ENCODE measurements at regions not wholly inside any gene's neighbourhood (a gene's known extent, or its start where the extent isn't known, plus 50 kb on each side); places are given as distances from the start of the nearest gene placed in this dataset.

DNA sequence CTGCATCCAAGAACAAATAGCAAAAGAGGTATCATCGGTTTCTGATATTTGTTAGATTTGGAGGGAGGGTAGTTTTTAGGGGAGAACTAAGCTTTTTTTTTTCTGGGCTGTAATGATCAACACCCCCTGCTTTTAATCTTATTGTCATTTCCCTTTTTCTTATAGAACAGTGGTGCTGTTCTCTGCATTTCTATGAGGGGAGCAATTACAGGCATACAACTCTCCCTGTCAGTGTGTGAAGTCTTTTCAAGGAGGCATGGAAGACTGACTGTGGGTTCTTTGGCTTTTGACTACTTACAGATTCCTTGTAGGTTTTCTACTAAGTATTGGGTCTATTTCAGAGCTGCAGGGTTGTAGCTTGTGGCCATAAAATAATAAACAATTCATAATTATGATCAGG is 632.3 kb downstream of the TFAP2B start (continued):
- no peak for TF ChIP-seq GLIS1 (tag by site-specific recombination; IDR thresholded peaks at IDR 0.05)
- no peak for TF ChIP-seq ZBTB20 (tag by site-specific recombination; IDR thresholded peaks at IDR 0.05)
- TF ChIP-seq TRIM28 (IDR thresholded peaks at IDR 0.05; ENCODE audit: borderline replicate concordance, low read length) = no peak

DNA sequence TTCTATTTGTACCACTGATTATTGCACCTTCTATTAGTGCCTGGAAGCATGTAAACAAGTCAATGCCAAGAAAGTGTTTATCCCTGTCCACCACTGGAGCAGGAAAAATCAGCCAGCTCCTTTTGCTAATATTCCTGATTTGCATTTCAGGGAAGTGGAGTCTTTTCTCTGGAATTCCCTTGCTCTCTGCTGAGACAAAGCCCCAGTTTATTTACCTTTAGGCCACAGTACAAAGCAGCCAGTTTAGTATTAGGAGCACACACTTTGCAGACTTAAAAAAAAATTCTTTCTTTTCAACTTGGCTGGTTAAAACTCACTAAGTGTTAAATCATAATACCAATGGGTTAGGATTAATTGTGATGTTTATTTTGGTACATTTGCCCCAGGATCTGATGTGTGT is 631.1 kb downstream of the PKHD1 start:
- no peaks in the 10 kb centered on the region for H3K4me1 ChIP-seq (ENCODE audit: control insufficient read depth, insufficient read depth, low read length)
- CTCF ChIA-PET = no interaction called here
- no peak overlapping the region for H3K4me3 ChIP-seq (ENCODE audit: low read depth, low read length)
- TF ChIP-seq KLF16 (tag by site-specific recombination; IDR thresholded peaks at IDR 0.05) (no peak), ZNF423 (tag by site-specific recombination; IDR thresholded peaks at IDR 0.05) (no peak), ZNF561 (tag by site-specific recombination; IDR thresholded peaks at IDR 0.05; ENCODE audit: borderline replicate concordance) (no peak), SETDB1 (IDR thresholded peaks at IDR 0.05; ENCODE audit: insufficient read length, low read length) (no peak), ZNF239 (tag by site-specific recombination; IDR thresholded peaks at IDR 0.05) (no peak), HOXC10 (CRISPR knock-in tag; IDR thresholded peaks at IDR 0.05) (no peak)
- TF ChIP-seq, protein P1, sequence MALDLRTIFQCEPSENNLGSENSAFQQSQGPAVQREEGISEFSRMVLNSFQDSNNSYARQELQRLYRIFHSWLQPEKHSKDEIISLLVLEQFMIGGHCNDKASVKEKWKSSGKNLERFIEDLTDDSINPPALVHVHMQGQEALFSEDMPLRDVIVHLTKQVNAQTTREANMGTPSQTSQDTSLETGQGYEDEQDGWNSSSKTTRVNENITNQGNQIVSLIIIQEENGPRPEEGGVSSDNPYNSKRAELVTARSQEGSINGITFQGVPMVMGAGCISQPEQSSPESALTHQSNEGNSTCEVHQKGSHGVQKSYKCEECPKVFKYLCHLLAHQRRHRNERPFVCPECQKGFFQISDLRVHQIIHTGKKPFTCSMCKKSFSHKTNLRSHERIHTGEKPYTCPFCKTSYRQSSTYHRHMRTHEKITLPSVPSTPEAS (tag by site-specific recombination; IDR thresholded peaks at IDR 0.05) = no peak
- TF ChIP-seq, protein P2, sequence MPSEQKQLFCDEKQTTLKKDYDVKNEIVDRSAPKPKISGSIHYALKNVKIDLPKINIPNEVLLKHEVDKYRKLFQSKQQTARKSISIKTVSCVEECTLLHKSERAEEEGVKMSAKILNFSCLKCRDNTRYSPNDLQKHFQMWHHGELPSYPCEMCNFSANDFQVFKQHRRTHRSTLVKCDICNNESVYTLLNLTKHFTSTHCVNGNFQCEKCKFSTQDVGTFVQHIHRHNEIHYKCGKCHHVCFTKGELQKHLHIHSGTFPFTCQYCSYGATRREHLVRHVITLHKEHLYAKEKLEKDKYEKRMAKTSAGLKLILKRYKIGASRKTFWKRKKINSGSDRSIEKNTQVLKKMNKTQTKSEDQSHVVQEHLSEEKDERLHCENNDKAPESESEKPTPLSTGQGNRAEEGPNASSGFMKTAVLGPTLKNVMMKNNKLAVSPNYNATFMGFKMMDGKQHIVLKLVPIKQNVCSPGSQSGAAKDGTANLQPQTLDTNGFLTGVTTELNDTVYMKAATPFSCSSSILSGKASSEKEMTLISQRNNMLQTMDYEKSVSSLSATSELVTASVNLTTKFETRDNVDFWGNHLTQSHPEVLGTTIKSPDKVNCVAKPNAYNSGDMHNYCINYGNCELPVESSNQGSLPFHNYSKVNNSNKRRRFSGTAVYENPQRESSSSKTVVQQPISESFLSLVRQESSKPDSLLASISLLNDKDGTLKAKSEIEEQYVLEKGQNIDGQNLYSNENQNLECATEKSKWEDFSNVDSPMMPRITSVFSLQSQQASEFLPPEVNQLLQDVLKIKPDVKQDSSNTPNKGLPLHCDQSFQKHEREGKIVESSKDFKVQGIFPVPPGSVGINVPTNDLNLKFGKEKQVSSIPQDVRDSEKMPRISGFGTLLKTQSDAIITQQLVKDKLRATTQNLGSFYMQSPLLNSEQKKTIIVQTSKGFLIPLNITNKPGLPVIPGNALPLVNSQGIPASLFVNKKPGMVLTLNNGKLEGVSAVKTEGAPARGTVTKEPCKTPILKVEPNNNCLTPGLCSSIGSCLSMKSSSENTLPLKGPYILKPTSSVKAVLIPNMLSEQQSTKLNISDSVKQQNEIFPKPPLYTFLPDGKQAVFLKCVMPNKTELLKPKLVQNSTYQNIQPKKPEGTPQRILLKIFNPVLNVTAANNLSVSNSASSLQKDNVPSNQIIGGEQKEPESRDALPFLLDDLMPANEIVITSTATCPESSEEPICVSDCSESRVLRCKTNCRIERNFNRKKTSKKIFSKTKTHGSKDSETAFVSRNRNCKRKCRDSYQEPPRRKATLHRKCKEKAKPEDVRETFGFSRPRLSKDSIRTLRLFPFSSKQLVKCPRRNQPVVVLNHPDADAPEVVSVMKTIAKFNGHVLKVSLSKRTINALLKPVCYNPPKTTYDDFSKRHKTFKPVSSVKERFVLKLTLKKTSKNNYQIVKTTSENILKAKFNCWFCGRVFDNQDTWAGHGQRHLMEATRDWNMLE (tag by site-specific recombination; conservative IDR thresholded peaks at IDR 0.05; ENCODE audit: low read depth) = no peak
- H3K27ac ChIP-seq (ENCODE audit: extremely low read depth, low read depth, low read length) = no peak overlapping the region
- POLR2A ChIA-PET = no interaction called here
- no peaks in the 10 kb centered on the region for H3K9me3 ChIP-seq (ENCODE audit: control insufficient read depth, insufficient read depth, low read depth, low read length)
- H3K36me3 ChIP-seq (ENCODE audit: control insufficient read depth in 2 of 2, insufficient read depth in 1 of 2, low read length in 2 of 2) = no peaks in the 10 kb centered on the region

GRCh38 chr6:51459958-51460357 is 627.5 kb downstream of the PKHD1 start:
- H3K4me1 ChIP-seq (ENCODE audit: control insufficient read depth, insufficient read depth, low read length) = no peaks in the 10 kb centered on the region
- no peaks in the 10 kb centered on the region for H3K36me3 ChIP-seq (ENCODE audit: control insufficient read depth in 2 of 2, insufficient read depth in 1 of 2, low read length in 2 of 2)
- no peak overlapping the region for H3K4me3 ChIP-seq (ENCODE audit: low read depth, low read length)
- no peaks in the 10 kb centered on the region for H3K9me3 ChIP-seq (ENCODE audit: control insufficient read depth, insufficient read depth, low read depth, low read length)
- TF ChIP-seq SCRT2 (tag by site-specific recombination; IDR thresholded peaks at IDR 0.05) (no peak), KLF7 (tag by site-specific recombination; IDR thresholded peaks at IDR 0.05; ENCODE audit: borderline replicate concordance) (no peak), ZNF391 (tag by site-specific recombination; IDR thresholded peaks at IDR 0.05; ENCODE audit: borderline replicate concordance, low read depth) (no peak), ZNF776 (tag by site-specific recombination; IDR thresholded peaks at IDR 0.05; ENCODE audit: borderline replicate concordance) (no peak), ZNF133 (tag by site-specific recombination; IDR thresholded peaks at IDR 0.05) (no peak), ZNF473 (tag by site-specific recombination; IDR thresholded peaks at IDR 0.05) (no peak), HOXD13 (CRISPR knock-in tag; IDR thresholded peaks at IDR 0.05; ENCODE audit: borderline replicate concordance) (no peak), HOXC10 (CRISPR knock-in tag; IDR thresholded peaks at IDR 0.05) (no peak), ZIC2 (tag by site-specific recombination; IDR thresholded peaks at IDR 0.05) (no peak)
- TF ChIP-seq, protein P3, sequence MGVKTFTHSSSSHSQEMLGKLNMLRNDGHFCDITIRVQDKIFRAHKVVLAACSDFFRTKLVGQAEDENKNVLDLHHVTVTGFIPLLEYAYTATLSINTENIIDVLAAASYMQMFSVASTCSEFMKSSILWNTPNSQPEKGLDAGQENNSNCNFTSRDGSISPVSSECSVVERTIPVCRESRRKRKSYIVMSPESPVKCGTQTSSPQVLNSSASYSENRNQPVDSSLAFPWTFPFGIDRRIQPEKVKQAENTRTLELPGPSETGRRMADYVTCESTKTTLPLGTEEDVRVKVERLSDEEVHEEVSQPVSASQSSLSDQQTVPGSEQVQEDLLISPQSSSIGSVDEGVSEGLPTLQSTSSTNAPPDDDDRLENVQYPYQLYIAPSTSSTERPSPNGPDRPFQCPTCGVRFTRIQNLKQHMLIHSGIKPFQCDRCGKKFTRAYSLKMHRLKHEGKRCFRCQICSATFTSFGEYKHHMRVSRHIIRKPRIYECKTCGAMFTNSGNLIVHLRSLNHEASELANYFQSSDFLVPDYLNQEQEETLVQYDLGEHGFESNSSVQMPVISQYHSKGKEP (tag by site-specific recombination; IDR thresholded peaks at IDR 0.05) = no peak
- CTCF ChIA-PET = no interaction called here
- POLR2A ChIA-PET = no interaction called here
- no peak overlapping the region for H3K27ac ChIP-seq (ENCODE audit: extremely low read depth, low read depth, low read length)

Measured in HEK293 (cell line).